DND-41 (cell line): ENCODE measurements at regions not wholly inside any gene's neighbourhood (a gene's known extent, or its start where the extent isn't known, plus 50 kb on each side); places are given as distances from the start of the nearest gene placed in this dataset.

Source experiments
- ATAC-seq: fragments of 200-7000 bp; cut with Tn5 transposase; 3 replicates; pipeline ENCODE4 v1.9.1; 2021; ENCODE audit warnings: low read depth; ENCODE audit not compliant: insufficient read depth
- DNase-seq: peaks from one replicate; pipeline ENCODE4 v3.0.0-alpha.2; 2020
- H2AFZ ChIP-seq: 2 replicates; pipeline ENCODE4 v1.6.0; 2012; ENCODE audit warnings: low read depth, low read length
- H3K27ac ChIP-seq: 2 replicates; pipeline ENCODE4 v1.5.1; 2012; ENCODE audit warnings: low read length, inconsistent platforms
- H3K27me3 ChIP-seq: fragments of 200-600 bp; sonication (generic); 2 replicates; pipeline ENCODE4 v1.6.0; 2012; ENCODE audit warnings: low read length, mild to moderate bottlenecking, inconsistent platforms; ENCODE audit not compliant: insufficient read depth, poor library complexity
- H3K36me3 ChIP-seq: 2 replicates; pipeline ENCODE4 v1.5.1; 2012; ENCODE audit warnings: low read length, inconsistent platforms; ENCODE audit not compliant: insufficient read depth
- H3K4me1 ChIP-seq: 2 replicates; pipeline ENCODE4 v1.5.1; 2012; ENCODE audit warnings: mild to moderate bottlenecking, low read length; ENCODE audit not compliant: insufficient read depth
- H3K4me2 ChIP-seq: 2 replicates; pipeline ENCODE4 v1.6.0; 2012; ENCODE audit warnings: mild to moderate bottlenecking, moderate library complexity, low read length, inconsistent platforms; ENCODE audit not compliant: insufficient read depth
- H3K4me3 ChIP-seq, 2 experiments: fragments of 200-600 bp in 1 of 2; shearing (Covaris generic) in 1 of 2; 2 replicates each; pipeline ENCODE4 v1.5.1; 2012 to 2016; ENCODE audit warnings: inconsistent platforms in 2 of 2, low read length in 2 of 2, mild to moderate bottlenecking in 2 of 2, low read depth in 1 of 2, moderate library complexity in 1 of 2
- H3K79me2 ChIP-seq: 2 replicates; pipeline ENCODE4 v1.6.0; 2012; ENCODE audit warnings: low read length, inconsistent platforms; ENCODE audit not compliant: insufficient read depth
- H3K9ac ChIP-seq: 2 replicates; pipeline ENCODE4 v1.6.0; 2012; ENCODE audit warnings: low read depth, mild to moderate bottlenecking, inconsistent platforms, low read length, moderate library complexity
- H3K9me3 ChIP-seq: 2 replicates; pipeline ENCODE4 v1.5.1; 2012; ENCODE audit warnings: low read length, moderate library complexity, mild to moderate bottlenecking, inconsistent platforms; ENCODE audit not compliant: insufficient read depth, severe bottlenecking
- H4K20me1 ChIP-seq: 2 replicates; pipeline ENCODE4 v1.6.0; 2012; ENCODE audit warnings: low read length; ENCODE audit not compliant: insufficient read depth
- EZH2 ChIP-seq: IDR thresholded peaks from 3 replicates; pipeline ENCODE4 v1.6.1; 2012; ENCODE audit warnings: borderline replicate concordance, low read depth, mild to moderate bottlenecking, moderate library complexity, low read length, inconsistent platforms; ENCODE audit not compliant: severe bottlenecking
- TF ChIP-seq, protein P1 (sequence below): IDR thresholded peaks from 2 replicates; pipeline ENCODE4 v1.5.1; 2012; ENCODE audit warnings: borderline replicate concordance, low read length, moderate library complexity, mild to moderate bottlenecking; ENCODE audit not compliant: poor library complexity, severe bottlenecking; ENCODE audit errors: extremely low read depth

GRCh38 chr2:29974086-29974485 lies 52.7 kb upstream of the ALK start:
- H3K79me2 ChIP-seq = no peaks in the 10 kb centered on the region
- no peak overlapping the region for H3K4me2 ChIP-seq
- H4K20me1 ChIP-seq = no peaks in the 10 kb centered on the region
- H3K9ac ChIP-seq = no peak overlapping the region
- H3K27ac ChIP-seq = no peak overlapping the region
- DNase-seq (no peak), ATAC-seq (no peak)
- H2AFZ ChIP-seq = no peak overlapping the region
- H3K4me1 ChIP-seq = no peaks in the 10 kb centered on the region
- H3K36me3 ChIP-seq = no peaks in the 10 kb centered on the region
- no peak overlapping the region for H3K4me3 ChIP-seq
- peaks cover 6% of the 10 kb centered on the region for H3K27me3 ChIP-seq
- TF ChIP-seq, protein P1, sequence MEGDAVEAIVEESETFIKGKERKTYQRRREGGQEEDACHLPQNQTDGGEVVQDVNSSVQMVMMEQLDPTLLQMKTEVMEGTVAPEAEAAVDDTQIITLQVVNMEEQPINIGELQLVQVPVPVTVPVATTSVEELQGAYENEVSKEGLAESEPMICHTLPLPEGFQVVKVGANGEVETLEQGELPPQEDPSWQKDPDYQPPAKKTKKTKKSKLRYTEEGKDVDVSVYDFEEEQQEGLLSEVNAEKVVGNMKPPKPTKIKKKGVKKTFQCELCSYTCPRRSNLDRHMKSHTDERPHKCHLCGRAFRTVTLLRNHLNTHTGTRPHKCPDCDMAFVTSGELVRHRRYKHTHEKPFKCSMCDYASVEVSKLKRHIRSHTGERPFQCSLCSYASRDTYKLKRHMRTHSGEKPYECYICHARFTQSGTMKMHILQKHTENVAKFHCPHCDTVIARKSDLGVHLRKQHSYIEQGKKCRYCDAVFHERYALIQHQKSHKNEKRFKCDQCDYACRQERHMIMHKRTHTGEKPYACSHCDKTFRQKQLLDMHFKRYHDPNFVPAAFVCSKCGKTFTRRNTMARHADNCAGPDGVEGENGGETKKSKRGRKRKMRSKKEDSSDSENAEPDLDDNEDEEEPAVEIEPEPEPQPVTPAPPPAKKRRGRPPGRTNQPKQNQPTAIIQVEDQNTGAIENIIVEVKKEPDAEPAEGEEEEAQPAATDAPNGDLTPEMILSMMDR = no peak
- TF ChIP-seq EZH2 = no peak
- no peaks in the 10 kb centered on the region for H3K9me3 ChIP-seq

GRCh38 chr2:29977284-29977683 lies 55.9 kb upstream of the ALK start:
- peaks cover 10% of the 10 kb centered on the region for H3K27me3 ChIP-seq
- no peaks in the 10 kb centered on the region for H3K9me3 ChIP-seq
- no peaks in the 10 kb centered on the region for H3K4me1 ChIP-seq
- no peak overlapping the region for H3K9ac ChIP-seq
- no peaks in the 10 kb centered on the region for H3K36me3 ChIP-seq
- no peak overlapping the region for H3K27ac ChIP-seq
- no peaks in the 10 kb centered on the region for H3K79me2 ChIP-seq
- H4K20me1 ChIP-seq = no peaks in the 10 kb centered on the region
- H3K4me2 ChIP-seq = no peak overlapping the region
- H2AFZ ChIP-seq = no peak overlapping the region
- no peak overlapping the region for H3K4me3 ChIP-seq
- TF ChIP-seq, protein P1 = no peak
- TF ChIP-seq EZH2 = no peak
- DNase-seq (no peak), ATAC-seq (no peak)

DNA sequence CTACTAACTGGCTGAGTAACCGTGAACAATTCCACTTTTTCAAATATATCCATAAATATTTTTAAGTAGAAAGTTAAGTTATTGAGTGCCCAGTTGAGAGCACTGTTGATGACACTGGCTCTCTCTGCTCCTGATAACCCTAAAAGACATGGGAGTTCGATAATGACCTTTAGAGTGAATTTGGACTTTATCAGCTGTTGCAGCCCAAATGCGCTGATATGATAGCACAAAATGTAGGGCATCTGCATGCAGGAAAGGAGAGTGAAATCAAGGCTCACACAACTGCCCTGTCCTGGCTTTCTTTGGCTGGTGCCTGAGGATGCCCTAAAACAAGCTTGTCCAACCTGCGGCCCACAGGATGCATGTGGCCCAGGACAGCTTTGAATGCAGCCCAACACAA lies 60.0 kb upstream of the ALK start:
- H3K27ac ChIP-seq = no peak overlapping the region
- no peaks in the 10 kb centered on the region for H3K4me1 ChIP-seq
- H3K4me2 ChIP-seq = no peak overlapping the region
- H4K20me1 ChIP-seq = no peaks in the 10 kb centered on the region
- no peak for TF ChIP-seq EZH2
- TF ChIP-seq, protein P1 = no peak
- no peak overlapping the region for H3K4me3 ChIP-seq
- no peak overlapping the region for H2AFZ ChIP-seq
- no peak overlapping the region for H3K9ac ChIP-seq
- H3K27me3 ChIP-seq = peaks cover 8% of the 10 kb centered on the region
- ATAC-seq (no peak), DNase-seq (no peak)
- no peaks in the 10 kb centered on the region for H3K79me2 ChIP-seq
- H3K36me3 ChIP-seq = no peaks in the 10 kb centered on the region
- H3K9me3 ChIP-seq = no peaks in the 10 kb centered on the region

DNA sequence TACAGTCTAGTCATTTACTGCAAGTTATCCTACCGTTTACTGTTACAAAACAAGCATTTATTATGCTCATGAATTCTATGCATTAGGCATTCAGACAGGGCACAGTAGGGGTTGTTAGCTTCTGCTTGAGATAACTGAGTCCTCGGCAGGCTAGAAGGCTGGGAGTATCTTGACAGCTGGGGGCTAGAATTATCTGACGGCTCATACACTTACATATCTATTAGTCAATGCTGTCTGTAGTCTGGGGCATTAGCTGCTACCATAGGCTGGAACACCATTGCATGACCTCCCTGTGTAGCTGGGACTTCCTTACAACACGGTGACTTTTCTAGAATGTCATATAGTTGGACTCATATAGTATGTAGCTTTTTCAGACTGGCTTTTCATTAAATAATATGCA lies 61.9 kb upstream of the ALK start:
- Histone ChIP-seq H3K36me3 (no peaks in the 10 kb centered on the region), H4K20me1 (no peaks in the 10 kb centered on the region), H2AFZ (no peak overlapping the region), H3K9ac (no peak overlapping the region), H3K4me1 (no peaks in the 10 kb centered on the region), H3K79me2 (no peaks in the 10 kb centered on the region), H3K27me3 (peaks cover 8% of the 10 kb centered on the region), H3K27ac (no peak overlapping the region), H3K4me2 (no peak overlapping the region), H3K9me3 (no peaks in the 10 kb centered on the region), H3K4me3 (no peak overlapping the region)
- DNase-seq (no peak), ATAC-seq (no peak)
- TF ChIP-seq EZH2 = no peak
- TF ChIP-seq, protein P1 = no peak
